A673 (cell line): ENCODE measurements at regions not wholly inside any gene's neighbourhood (a gene's known extent, or its start where the extent isn't known, plus 50 kb on each side); places are given as distances from the start of the nearest gene placed in this dataset.

Source experiments
- BruUV-seq: library from RNA; stranded (reverse); fragments of 400-500 nt; replicated peaks from 2 replicates; lab custom pipeline; 2021; lab: Mats Ljungman, UMichigan
- CTCF ChIA-PET: fragments of 300-600 bp; sonication (Branson Sonifier 250); formaldehyde crosslinking; loops from one replicate; lab custom pipeline; 2022; ENCODE audit warnings: antibody characterized with exemption; lab: Charles Lee
- POLR2A ChIA-PET: fragments of 300-600 bp; sonication (Branson Sonifier 250); formaldehyde crosslinking; loops from one replicate; lab custom pipeline; 2022; ENCODE audit warnings: antibody characterized with exemption; ENCODE audit not compliant: low non-redundant PET; lab: Charles Lee
- DNase-seq: peaks from one replicate; pipeline ENCODE4 v3.0.0-alpha.2; 2015; ENCODE audit warnings: low spot score
- H3K27ac ChIP-seq: fragments of 200-600 bp; sonication (generic); 2 replicates; pipeline ENCODE4 v1.5.1; 2016; ENCODE audit warnings: mixed run types, low read depth, mild to moderate bottlenecking, mixed read lengths, antibody characterized with exemption, low read length; ENCODE audit not compliant: poor library complexity, severe bottlenecking
- H3K27me3 ChIP-seq: fragments of 200-600 bp; sonication (generic); replicated peaks from 2 replicates; pipeline ENCODE4 v1.6.1; 2017; ENCODE audit warnings: mixed run types, low read depth, mild to moderate bottlenecking, mixed read lengths, antibody characterized with exemption, low read length; ENCODE audit not compliant: insufficient read depth, poor library complexity
- H3K36me3 ChIP-seq: fragments of 200-600 bp; sonication (generic); 2 replicates; pipeline ENCODE4 v1.6.1; 2016; ENCODE audit warnings: mixed run types, mild to moderate bottlenecking, mixed read lengths, antibody characterized with exemption, low read length; ENCODE audit not compliant: insufficient read depth, poor library complexity, severe bottlenecking
- H3K4me1 ChIP-seq: fragments of 200-600 bp; sonication (generic); 2 replicates; pipeline ENCODE4 v1.6.1; 2017; ENCODE audit warnings: mixed run types, mild to moderate bottlenecking, mixed read lengths, antibody characterized with exemption, low read length; ENCODE audit not compliant: insufficient read depth, poor library complexity, severe bottlenecking
- H3K4me3 ChIP-seq: fragments of 200-600 bp; sonication (generic); 2 replicates; pipeline ENCODE4 v1.5.1; 2016; ENCODE audit warnings: low read depth, mixed run types, mild to moderate bottlenecking, mixed read lengths, low read length; ENCODE audit not compliant: poor library complexity, severe bottlenecking
- H3K9me3 ChIP-seq: fragments of 200-600 bp; sonication (generic); 2 replicates; pipeline ENCODE4 v1.6.1; 2016; ENCODE audit warnings: mixed run types, low read depth, mild to moderate bottlenecking, mixed read lengths, antibody characterized with exemption, low read length; ENCODE audit not compliant: poor library complexity, severe bottlenecking
- CTCF ChIP-seq: fragments of 300-800, 200-600 bp; sonication (generic); conservative IDR thresholded peaks from 2 replicates; pipeline ENCODE4 v1.5.1; 2017; ENCODE audit warnings: low read depth, mild to moderate bottlenecking, antibody characterized with exemption, low read length, moderate library complexity, mixed read lengths
- EZH2 ChIP-seq: fragments of 200-600 bp; sonication (generic); IDR thresholded peaks from 2 replicates; pipeline ENCODE4 v1.6.1; 2017; ENCODE audit warnings: borderline replicate concordance, low read depth, mild to moderate bottlenecking, mixed read lengths, antibody characterized with exemption, low read length; ENCODE audit not compliant: poor library complexity, severe bottlenecking
- intact Hi-C: fragments of 100-400 bp; cut with micrococcal nuclease; formaldehyde crosslinking; loops from one replicate; pipeline ENCODE4 v1.10.0; 2022; ENCODE audit not compliant: unreplicated experiment

- no peaks in the 10 kb centered on the region for H3K36me3 ChIP-seq
- H3K27ac ChIP-seq = peak overlapping the region; percentile 64
- intact Hi-C loops = no loop called here
- BruUV-seq = no TSS peak
- ChIA-PET POLR2A (no interaction called here), CTCF (interaction anchor here (0.9 kb wide), 1 partner anchor 224 kb away, joined by 3 read pairs; no protein-coding TSS in a partner anchor)
- peaks cover 12% of the 10 kb centered on the region for H3K9me3 ChIP-seq
- no peak overlapping the region for H3K4me3 ChIP-seq
- no peaks in the 10 kb centered on the region for H3K27me3 ChIP-seq
- TF ChIP-seq EZH2 (no peak), CTCF (no peak)
- peaks cover 50% of the 10 kb centered on the region for H3K4me1 ChIP-seq
- peak; percentile 86 for DNase-seq
These were observed 107.8 kb downstream of the DUSP6 start for GRCh38 chr12:89244536-89244935.

GRCh38 chr12:89243771-89244170, 108.5 kb downstream of the DUSP6 start:
- ChIA-PET CTCF (interaction anchor here (0.9 kb wide), 1 partner anchor 223 kb away, joined by 3 read pairs; no protein-coding TSS in a partner anchor), POLR2A (no interaction called here)
- BruUV-seq = no TSS peak
- peak overlapping the region; percentile 64 for H3K27ac ChIP-seq
- TF ChIP-seq CTCF (no peak), EZH2 (no peak)
- H3K36me3 ChIP-seq = no peaks in the 10 kb centered on the region
- H3K4me1 ChIP-seq = peaks cover 56% of the 10 kb centered on the region
- intact Hi-C loops = no loop called here
- DNase-seq = no peak
- H3K4me3 ChIP-seq = no peak overlapping the region
- peaks cover 12% of the 10 kb centered on the region for H3K9me3 ChIP-seq
- H3K27me3 ChIP-seq = no peaks in the 10 kb centered on the region

DNA sequence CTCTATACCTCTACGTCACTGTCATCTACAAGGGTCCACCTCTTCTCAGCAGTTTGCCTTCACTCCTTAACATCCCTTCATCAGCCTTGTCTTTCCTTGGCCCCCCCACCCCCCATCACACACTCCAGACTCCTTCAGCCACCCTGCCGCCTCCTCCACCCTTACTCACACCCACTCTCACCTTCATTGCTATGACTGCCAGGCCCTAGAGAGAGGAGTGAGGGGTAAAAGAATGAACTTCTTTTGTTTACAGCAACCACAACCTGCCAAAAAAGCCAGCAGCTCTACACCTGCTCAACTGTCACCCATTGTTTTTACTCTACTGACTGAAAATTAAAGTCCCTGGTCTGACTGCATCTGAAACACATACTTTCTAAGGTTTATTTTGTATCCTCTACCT, 112.8 kb downstream of the DUSP6 start:
- ChIA-PET CTCF (no interaction called here), POLR2A (no interaction called here)
- H3K36me3 ChIP-seq = no peaks in the 10 kb centered on the region
- no peak for TF ChIP-seq CTCF
- DNase-seq = no peak
- intact Hi-C loops = no loop called here
- H3K4me1 ChIP-seq = peaks cover 42% of the 10 kb centered on the region
- H3K27me3 ChIP-seq = no peaks in the 10 kb centered on the region
- peaks cover 12% of the 10 kb centered on the region for H3K9me3 ChIP-seq
- H3K4me3 ChIP-seq = no peak overlapping the region
- no TSS peak for BruUV-seq
- no peak overlapping the region for H3K27ac ChIP-seq
